CD4-positive, alpha-beta T cell treated with Interleukin-15 for 4 hours (primary cell): ENCODE measurements at regions not wholly inside any gene's neighbourhood (a gene's known extent, or its start where the extent isn't known, plus 50 kb on each side); places are given as distances from the start of the nearest gene placed in this dataset.

ENCODE experiments used
- DNase-seq: peaks from one replicate; pipeline ENCODE4 v3.0.0-alpha.2; 2020; ENCODE audit warnings: low spot score

DNA sequence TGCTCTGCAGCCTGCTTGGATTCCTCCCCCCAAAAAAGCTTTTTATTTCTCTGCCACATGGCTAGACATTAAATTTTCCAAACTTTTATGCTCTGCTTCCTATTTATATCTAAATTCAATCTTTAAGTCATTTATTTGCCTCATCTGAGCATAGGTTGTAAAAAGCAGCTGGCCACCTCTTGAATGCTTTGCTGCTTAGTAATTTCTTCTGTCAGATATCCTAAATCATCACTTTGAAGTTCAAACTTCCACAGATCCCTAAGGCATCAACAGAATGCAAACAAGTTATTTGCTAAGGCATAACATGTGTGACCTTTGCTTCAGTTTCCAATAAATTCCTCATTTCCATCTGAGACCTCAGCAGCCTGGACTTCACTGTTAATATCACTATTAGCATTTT is 209.6 kb downstream of the FSCB start:
- no peak for DNase-seq

DNA sequence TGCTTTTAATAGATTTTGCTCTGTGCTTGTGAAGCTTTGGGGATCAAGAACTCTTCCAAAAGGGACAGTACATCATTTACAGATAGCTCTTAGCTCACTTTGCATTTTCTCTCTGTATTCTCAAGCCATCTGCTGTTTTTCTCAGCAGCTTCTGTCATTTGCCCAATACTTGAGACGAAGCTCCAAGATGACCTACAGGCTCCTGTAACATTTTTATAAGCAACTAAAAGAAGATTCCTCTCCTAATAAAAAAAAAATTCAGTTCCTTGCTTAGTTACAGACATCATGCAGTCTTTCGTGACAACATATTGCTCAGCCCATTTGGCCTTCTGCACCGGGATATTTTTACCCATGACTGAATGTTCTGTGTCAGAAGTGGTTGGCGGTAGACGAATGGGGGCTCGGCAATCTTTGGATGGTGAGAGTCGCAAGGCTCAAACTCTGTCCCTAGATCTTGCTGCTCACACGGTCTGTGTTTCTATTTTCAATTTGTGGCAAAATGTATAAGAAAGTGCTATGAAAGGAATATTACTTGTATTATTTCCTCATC is 215.6 kb downstream of the FSCB start:
- DNase-seq: no peak

DNA sequence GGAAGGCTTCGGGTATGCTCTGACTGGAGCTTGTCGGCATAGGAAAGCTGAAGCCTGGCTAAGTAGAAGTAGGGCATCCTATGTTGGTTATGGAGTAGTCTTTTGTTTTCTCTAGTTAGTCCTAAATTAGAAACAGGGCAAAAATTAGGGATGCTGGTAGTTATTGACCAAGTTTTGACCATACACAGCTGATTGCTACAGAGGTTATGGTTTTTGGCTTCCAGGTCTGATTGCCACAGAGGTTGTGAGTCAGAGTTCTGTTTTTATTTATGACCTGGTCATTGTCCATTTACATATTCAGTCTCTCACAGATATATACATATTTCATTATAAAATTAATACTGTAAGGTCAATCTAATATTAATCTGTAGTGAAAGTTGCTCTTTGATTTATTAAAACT is 219.2 kb downstream of the FSCB start:
- DNase-seq: no peak

DNA sequence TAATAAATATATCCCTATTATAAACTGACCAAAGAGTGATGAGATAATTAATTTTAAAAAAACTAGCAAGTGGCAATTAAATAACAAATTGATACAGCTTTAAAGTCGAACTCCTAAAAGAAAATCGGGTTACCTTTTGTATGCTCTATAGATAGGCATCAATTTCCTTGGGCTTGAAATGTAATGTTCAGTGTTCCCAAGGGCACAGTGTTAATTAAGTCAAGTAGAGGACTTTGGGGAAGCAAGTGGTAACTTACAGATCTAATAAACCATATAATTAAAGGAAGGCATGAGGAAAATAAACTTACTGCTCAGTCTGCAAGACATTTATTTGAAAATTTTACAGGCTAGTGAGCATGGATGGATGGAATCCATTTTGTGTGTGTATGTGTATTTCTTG is 220.9 kb downstream of the FSCB start:
- no peak for DNase-seq

DNA sequence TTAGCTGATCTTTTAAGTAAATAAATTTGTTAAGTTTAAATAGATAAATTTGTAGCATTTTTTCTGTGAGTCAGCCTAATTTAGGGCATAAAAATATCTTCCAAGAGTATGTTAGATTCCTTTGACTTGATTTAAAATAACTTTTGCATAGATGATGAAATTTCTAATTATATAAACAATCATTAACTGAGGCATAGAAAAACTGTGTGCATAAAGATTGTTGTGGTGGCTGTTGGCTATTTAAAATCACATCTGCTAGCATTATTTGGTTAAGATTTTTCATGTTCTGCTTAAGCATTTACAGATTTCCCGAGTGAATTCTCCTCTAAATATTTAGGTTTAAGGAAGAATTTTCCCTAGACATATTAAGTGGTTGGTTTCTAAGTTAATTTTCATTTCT is 223.2 kb downstream of the FSCB start:
- no peak for DNase-seq

DNA sequence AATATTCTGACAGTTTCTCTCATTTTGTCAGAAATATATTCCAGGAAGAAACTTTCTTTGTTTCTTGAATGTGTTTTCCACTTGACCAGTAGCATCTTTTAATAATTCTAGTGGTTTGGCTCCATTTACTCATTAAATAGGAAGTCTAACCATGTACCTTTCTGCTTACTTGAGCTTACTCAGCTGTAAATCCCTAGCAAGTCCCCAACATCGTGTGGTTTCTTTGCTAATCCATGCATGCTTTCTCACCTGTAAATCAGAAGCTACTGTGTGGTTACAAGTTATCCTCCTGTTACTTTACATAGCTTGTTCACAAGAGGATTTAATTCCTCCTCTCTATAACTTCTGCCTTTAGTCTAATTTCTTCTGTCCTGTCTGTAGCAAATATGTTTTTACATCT is 227.7 kb downstream of the FSCB start:
- no peak for DNase-seq

DNA sequence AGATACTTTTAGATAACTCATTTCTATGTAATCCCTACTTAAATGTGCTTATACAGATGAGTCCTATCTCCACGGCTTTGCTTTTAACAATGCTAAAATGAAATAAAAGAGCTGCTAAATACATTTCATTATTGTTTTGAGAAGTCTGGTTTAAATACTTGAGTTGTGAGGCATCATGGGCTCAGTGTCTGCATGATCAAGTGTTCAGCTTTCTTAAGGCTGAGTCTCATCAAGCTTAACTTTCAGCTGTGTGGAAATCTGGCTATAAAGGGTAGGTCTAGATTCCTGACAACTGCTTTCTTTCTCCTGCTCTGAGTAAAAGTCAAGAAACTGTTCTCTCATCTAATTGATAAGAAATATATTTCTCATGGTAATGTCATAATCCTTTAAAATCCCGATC is 235.4 kb downstream of the FSCB start:
- DNase-seq: no peak

DNA sequence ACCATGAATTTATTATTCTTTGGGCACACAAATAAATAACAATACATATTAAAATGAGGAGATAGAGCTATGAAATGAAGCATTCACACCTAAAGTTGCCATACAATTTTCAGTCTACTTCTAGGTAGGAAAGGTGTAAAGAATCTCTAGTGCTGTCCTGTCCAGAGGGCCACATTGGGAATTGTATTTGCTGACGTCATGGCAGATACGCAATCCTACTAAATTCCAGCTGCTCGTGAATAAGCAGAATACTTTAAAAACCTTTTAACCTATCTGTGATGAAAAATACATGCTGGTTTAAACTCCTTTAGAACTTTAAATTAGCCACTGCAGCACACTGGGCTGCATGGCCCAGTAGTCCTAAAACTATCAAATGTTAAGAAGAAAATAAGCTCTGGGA is 236.1 kb downstream of the FSCB start:
- DNase-seq: no peak

DNA sequence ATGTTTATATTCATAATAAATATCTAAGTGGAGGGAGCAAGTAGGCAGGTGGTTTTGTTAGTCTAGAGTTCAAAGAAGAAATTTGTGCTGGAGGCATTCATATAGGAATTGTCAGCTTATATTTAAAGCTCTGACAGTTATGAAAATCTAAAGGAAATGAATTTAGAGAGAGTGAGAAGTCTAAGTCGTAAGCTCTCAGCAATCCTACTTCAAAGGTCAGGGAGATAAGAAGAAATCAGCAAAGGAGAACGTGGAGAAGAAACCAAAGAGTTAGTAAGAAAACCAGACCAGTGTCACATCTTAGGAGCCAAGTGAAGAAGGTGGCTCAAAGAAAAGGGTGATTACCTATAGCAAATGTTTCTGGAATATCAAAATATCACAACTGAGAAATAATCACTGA is 241.8 kb downstream of the FSCB start:
- DNase-seq: no peak

DNA sequence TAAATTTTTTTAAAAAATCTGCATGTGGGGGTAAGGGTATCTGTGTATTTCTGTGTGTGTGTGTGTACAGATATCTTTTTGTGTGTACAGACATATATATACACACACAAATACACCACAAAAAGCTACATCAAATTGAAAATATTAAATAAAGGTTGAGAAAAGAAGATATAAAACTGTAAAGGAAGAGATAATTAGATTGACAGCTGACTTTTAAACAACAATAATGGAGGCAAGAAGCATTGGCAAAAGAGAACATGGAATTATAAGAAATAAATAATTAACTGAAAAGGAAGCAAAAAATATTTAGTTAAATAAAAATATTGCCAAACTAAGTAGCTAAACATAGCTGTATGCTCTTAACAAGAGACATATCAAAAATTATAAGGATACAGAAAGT is 291.4 kb downstream of the FSCB start:
- no peak for DNase-seq

DNA sequence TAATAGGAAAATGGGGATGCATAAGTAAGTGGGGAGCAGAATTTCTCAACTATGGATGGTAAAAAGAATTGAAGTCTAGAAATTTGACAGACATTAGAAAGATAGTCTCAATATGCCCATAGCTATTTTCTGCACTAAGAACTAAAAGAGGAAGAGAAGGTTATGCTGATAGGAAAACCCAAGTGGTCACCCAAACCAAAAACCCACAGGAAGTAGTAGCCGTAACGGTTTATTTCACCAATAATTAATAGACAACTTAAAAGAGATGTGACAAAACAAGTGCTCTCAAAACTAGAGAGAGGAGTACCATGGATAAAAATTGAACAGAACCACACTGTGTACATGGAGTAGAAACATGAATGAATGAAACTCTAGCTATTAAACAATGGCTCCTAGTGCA is 295.4 kb downstream of the FSCB start:
- no peak for DNase-seq

DNA sequence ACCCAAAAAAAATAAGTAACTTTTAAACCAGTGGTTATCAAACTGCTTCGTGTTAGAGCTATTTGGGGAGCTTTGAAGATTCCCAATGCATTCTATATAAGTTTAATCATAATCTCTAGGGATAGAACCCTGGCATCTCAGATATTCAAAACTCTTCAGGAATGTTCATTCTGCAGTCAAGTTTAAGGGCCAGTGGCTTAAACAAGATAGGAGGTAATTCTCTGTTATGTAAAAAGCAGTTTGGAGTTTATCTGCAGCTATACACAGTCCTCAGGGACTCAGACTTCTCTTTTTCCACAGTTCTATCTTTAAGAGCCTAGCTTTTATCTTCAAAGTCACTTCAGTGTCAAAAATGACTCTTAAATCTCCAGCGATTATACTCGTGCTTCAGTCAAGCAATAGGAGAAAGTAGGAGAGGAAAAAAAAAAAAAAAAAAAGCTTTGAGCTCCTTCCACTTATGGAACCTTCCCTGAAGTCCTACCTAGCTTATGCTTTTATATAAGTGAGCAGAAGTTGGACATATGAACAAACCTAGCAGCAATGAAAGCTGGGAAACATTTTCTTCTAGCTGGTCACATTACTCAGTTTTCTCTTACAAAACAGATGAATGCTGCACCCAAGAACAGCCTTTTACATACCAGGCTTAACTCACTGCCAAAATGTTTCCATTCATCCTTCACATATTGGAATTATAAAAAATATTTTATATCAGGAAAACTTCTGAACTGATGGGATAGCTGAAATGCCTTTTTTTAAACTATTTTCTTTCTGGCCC is 302.8 kb downstream of the FSCB start:
- DNase-seq: no peak

DNA sequence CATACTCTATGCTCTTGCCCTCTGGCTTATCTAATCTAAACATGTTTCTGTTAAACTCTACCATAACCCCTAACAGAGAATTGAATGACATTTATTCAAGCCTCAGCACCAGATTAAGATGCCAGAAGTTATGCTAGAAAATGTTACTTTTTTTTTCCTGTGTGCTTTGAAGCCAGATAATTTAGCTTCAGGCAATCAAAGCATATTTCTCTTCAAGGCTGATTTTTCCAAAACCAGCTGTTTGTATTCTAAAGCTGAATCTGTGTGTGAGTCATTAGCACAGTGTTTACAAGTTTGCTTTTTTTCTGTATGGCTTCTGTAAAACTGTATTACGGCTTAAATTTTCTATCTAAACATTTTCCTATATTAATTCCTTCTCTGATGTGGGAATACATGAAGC is 326.1 kb downstream of the FSCB start:
- no peak for DNase-seq

DNA sequence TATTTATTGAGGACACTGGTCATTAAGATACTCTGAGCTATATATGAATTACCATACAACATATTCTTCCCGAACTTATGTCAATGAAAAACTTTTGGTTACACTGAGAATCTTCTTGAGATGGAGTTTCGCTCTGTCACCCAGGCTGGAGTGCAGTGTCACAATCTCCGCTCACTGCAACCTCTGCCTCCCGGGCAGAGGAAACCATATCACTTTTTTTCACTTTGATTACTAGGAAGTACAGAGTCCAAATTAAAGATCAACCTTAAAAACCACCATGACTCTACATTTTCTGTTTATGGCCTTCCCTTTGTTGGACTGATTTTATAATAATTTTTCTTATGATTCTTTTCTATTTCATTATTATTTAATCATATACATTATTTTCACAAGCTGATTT is 336.5 kb downstream of the FSCB start:
- DNase-seq: no peak

DNA sequence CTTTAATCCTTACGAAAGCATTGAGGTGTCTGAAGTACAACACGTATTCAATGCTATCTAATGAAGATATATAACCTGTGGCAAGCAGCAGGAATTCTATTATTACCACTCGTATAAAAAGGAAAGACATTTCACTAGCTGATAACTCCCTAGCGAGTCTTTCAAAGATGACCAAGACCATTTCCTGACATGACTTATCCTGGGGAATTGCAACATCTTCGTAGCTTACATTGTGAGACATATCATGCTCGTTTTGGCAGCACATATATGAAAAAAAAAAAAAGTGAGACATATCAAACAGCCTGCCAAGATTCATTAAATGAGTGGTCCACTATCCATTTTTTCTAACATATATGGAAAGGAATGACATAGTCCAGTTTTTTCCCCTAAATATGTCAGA is 337.0 kb downstream of the FSCB start:
- DNase-seq: no peak

DNA sequence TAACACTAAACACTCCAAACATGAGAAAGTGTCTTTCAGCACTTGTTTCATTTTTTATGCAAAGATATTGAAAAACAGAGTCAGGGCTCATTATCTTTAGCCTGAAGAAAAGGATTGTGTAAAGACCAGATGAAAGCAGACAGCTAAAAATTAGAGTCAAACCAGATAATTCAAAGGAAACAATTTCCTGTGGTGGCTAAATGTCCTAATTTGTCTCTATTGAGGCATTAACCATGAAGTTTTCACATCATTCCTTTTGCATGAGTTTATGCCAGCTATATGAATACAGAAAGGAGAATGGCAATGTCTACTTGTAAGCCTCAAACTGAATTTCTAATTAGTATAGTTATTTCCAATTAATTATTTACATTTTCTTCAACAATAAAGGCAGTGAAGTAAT is 338.5 kb downstream of the FSCB start:
- DNase-seq: no peak

DNA sequence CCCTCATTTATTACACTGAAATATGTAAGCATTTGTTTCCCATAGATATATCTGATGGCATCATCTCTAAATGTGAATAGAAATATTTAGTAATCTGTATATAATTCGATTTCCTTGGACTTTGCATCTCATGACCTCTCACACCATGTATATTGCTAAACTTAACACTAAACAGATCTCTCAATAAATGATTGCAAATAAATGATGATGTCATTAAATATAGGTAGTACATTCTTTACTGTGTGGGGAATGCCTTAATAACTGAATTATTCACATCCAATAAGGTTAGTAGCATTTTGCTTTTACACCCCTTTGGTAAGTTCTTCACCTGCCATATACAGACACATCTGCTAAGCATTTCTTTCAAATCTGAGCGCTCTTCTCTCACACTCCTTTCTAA is 340.5 kb downstream of the FSCB start:
- no peak for DNase-seq

DNA sequence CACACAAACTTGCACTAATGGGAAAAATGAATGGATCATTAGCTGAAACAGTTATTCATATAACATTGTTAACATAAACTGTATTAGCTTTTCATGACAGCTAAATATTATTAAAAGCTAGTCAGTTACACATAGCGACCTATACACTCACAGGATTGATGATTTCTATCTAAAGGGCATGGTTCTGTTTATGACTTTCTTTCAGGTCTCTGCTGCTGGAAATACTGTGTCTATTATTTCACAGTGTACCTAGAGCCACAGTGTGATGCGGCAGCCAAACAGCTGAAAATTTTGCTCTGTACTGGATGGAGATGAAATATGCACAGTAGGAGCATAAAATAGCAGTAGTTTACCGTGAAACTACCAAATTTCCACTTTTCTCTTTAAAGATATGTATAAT is 341.1 kb downstream of the FSCB start:
- no peak for DNase-seq

DNA sequence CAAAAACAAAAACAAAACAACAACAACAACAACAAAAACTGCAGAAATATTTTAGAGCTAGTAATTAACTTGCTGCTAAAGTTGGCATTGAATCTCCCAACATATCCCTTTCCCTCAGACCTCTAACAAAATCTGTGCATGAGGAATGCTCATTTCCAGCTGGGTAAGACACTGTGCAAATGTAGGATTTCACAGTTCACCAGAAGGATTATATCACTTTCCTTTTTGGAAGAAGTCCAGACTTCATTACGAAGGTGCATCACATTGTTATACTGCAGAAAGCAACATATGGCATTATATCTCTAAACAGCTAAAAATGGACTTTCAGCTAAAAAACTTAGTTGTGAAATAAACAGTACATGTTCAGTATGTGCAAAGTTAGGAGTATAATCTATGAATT is 341.8 kb downstream of the FSCB start:
- DNase-seq: no peak

DNA sequence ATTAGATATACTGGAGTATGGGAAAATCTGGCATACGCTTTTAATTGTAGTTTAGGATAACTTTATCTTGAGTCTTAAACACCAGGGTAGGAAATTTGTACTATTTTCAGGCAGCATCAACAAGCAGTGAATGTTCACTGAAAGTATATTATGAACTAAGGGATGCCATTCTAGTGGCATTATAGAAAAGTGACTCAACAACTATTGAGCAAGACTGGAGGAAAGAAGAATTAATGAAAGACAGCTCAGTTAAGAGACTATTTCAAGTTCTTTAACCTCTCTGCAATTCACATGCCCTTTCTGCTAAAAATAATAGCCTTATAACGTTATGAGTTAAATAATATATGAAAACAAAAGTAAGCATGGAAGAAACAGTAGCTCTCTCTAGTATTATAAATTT is 343.1 kb downstream of the FSCB start:
- DNase-seq: no peak

DNA sequence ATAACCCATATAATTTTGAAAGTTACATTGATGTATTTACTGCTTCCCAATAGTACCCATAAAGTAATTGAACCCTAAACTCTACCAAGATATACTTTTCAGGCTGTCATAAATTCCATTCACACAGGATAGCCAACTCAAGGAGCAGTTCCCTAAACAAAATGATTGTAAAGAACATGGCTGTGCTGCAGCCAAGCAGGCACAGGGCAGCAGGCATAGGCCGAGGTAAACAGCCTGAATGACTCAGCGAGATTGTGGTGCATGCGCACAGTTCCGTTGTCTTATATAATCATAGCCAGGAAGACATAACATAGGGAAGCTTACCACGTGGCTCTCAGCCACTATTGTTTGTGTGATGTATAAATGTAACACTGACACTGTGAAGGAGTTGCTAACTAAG is 344.9 kb downstream of the FSCB start:
- DNase-seq: no peak

DNA sequence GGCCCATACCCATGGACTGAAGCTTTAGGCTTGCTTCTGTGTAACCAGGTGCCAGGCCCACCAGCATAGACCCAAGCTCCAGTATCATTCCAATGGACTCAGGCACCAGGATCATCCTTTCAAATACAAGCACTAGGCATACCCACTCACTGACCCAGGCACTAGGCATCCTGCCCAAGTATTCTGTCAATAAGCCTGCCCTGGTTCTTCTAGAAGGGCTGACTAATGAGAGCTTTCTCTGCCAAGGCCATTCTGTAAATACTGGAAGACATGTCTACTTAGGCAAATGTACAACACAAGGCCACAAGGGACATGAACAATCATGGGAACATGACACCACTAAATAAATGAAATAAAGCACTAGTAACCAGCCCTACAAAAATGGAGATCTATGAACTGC is 352.2 kb downstream of the FSCB start:
- DNase-seq: no peak

DNA sequence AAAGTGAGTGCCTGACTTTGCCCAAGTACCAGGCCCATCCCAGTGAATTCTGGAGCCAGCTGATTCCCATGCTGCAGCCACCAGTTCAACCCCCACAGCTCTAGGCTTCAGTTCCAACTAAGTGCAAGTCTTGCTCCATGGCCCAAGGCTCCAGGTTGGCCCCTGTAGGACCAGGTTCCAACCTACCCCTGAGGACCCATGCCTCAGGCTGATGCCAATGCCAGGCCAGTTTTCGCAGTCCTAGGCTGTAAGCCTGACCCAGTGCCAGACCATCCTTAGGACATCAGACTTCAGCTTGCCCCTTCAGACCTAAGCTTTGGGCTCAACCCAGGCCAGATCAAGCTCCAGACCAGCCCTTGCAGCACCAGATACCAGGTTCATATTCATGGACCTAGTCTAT is 352.6 kb downstream of the FSCB start:
- no peak for DNase-seq

DNA sequence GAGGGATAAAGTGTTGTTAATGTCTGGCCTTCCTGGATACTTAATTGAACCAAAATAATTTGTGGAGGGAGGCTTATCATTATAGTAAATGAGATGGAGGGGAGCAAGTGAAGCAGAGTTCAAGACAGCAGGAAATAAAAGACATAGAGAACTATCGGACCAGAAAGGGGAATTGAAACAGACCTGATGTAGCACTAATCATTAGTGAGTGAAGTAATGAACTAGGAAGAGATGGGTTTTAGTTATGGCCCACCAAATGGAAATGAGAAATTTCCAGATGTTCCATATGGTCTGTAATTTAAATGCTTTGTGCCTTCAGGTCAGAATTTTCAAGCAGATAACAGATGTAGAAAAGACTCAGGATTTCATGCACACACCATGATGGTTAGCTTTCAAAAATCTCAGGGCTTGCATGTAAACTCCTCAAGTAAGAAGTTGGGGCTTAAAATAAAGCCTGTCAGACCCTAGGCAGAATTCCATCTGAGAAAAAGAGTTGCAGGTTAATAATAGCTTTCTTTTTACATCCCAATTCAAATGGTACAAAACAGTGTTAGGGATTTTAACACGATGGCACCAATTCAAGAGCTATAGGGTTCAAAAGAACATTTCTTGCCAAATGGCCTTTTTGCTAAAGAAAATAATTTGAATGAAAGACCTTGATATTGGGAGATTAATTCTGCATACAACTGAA is 355.8 kb downstream of the FSCB start:
- no peak for DNase-seq
